ENCODE measurements at regions not wholly inside any gene's neighbourhood (a gene's known extent, or its start where the extent isn't known, plus 50 kb on each side); places are given as distances from the start of the nearest gene placed in this dataset.

DNA sequence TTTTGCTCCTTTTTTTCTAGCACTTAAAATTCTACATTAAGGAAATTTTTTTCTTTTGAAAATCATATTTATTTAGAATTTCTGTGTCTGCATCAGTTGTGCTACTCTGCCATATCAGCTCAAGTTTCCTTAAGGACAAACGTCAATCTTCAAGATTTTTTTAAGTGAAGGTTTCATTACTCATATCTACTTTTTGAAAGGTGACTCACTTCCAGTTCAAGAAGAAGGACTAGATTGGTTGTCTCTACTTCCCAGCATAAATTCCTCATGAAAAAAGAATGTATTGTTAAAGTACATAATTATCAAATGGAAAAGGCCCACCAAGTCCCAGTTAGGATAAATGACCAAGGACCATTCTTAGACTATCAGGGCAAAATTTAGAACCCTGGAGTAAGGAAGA, 626.5 kb downstream of the DMRTA1 start:
- no peaks in the 10 kb centered on the region for H3K36me3 ChIP-seq (replicated peaks in 1 of 2; ENCODE audit: control insufficient read depth in 2 of 2, insufficient read depth in 2 of 2, low read length in 2 of 2)
- DNase-seq (ENCODE audit: low spot score): no peak
- H2BK5ac ChIP-seq (ENCODE audit: low read length): no peak overlapping the region
- H2BK15ac ChIP-seq (ENCODE audit: low read length): no peak overlapping the region
- no peak overlapping the region for H3K9ac ChIP-seq (ENCODE audit: low read depth, low read length, poor library complexity)
- no peak overlapping the region for H2BK120ac ChIP-seq (ENCODE audit: low read depth, low read length)
- no peak overlapping the region for H2AK5ac ChIP-seq (ENCODE audit: low read depth, low read length)
- H3K18ac ChIP-seq (ENCODE audit: low read length): no peak overlapping the region
- H2AFZ ChIP-seq (ENCODE audit: low read length): no peak overlapping the region
- H3K4me1 ChIP-seq (ENCODE audit: control insufficient read depth in 2 of 2, insufficient read depth in 1 of 2, low read depth in 1 of 2, low read length in 2 of 2): no peaks in the 10 kb centered on the region
- H3K4me2 ChIP-seq (ENCODE audit: insufficient read depth, low read length, poor library complexity, severe bottlenecking): no peak overlapping the region
- H4K8ac ChIP-seq (ENCODE audit: low read depth, low read length): no peak overlapping the region
- no peak overlapping the region for H3K23ac ChIP-seq (ENCODE audit: low read depth, low read length, poor library complexity)
- H3K27ac ChIP-seq (replicated peaks; ENCODE audit: low read length): no peak overlapping the region
- H3K14ac ChIP-seq (ENCODE audit: low read length): no peak overlapping the region
- WGBS, 2 donors (ENCODE audit: extremely low coverage in 2 of 2, insufficient read length in 2 of 2, insufficient replicate concordance in 1 of 2): no CpG with 5 or more reads among the region's 1 CpG
- no peaks in the 10 kb centered on the region for H3K79me1 ChIP-seq (ENCODE audit: low read depth, low read length)
- no peak overlapping the region for H3K4ac ChIP-seq (ENCODE audit: low read length)
- no peaks in the 10 kb centered on the region for H3K9me3 ChIP-seq (replicated peaks in 1 of 2; ENCODE audit: control insufficient read depth in 2 of 2, insufficient read depth in 1 of 2, low read depth in 1 of 2, low read length in 2 of 2)
- H3K27me3 ChIP-seq (ENCODE audit: control insufficient read depth in 3 of 3, insufficient read depth in 3 of 3, low read depth in 1 of 3, low read length in 3 of 3): no peaks in the 10 kb centered on the region
- H4K91ac ChIP-seq (ENCODE audit: low read depth, low read length, poor library complexity): no peak overlapping the region
- H2BK12ac ChIP-seq (ENCODE audit: low read length): no peak overlapping the region
- H3K4me3 ChIP-seq (ENCODE audit: low read length in 2 of 2): no peak overlapping the region

DNA sequence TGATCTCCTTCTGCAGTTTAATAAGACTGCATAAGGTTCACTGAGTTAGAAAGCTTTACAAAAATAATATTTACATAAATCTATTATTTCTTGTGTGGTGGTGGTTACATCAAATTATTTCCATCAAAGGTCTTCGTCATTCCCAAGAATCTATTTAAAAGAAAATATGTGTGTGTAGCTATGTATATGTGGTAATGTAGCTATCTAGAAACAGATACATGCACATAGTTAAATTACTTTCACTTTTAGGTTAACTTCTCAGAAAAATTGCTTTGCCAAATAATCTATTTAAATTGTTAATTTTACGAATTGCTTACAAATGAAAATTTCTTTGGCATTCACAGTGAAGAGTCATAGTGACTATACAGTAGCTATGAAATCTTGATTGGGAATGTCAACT, 633.2 kb downstream of the DMRTA1 start:
- H3K18ac ChIP-seq (ENCODE audit: low read length): no peak overlapping the region
- no peak overlapping the region for H3K4ac ChIP-seq (ENCODE audit: low read length)
- no peak overlapping the region for H3K27ac ChIP-seq (replicated peaks; ENCODE audit: low read length)
- H3K27me3 ChIP-seq (ENCODE audit: control insufficient read depth in 3 of 3, insufficient read depth in 3 of 3, low read depth in 1 of 3, low read length in 3 of 3): no peaks in the 10 kb centered on the region
- H4K8ac ChIP-seq (ENCODE audit: low read depth, low read length): no peak overlapping the region
- H2BK120ac ChIP-seq (ENCODE audit: low read depth, low read length): no peak overlapping the region
- H3K79me1 ChIP-seq (ENCODE audit: low read depth, low read length): no peaks in the 10 kb centered on the region
- no peak overlapping the region for H2AK5ac ChIP-seq (ENCODE audit: low read depth, low read length)
- H2BK15ac ChIP-seq (ENCODE audit: low read length): no peak overlapping the region
- no peak overlapping the region for H4K91ac ChIP-seq (ENCODE audit: low read depth, low read length, poor library complexity)
- no peaks in the 10 kb centered on the region for H3K4me1 ChIP-seq (ENCODE audit: control insufficient read depth in 2 of 2, insufficient read depth in 1 of 2, low read depth in 1 of 2, low read length in 2 of 2)
- H3K36me3 ChIP-seq (replicated peaks in 1 of 2; ENCODE audit: control insufficient read depth in 2 of 2, insufficient read depth in 2 of 2, low read length in 2 of 2): no peaks in the 10 kb centered on the region
- H2BK12ac ChIP-seq (ENCODE audit: low read length): no peak overlapping the region
- no peak overlapping the region for H3K4me3 ChIP-seq (ENCODE audit: low read length in 2 of 2)
- no peak overlapping the region for H3K23ac ChIP-seq (ENCODE audit: low read depth, low read length, poor library complexity)
- H2AFZ ChIP-seq (ENCODE audit: low read length): no peak overlapping the region
- no peak overlapping the region for H3K9ac ChIP-seq (ENCODE audit: low read depth, low read length, poor library complexity)
- DNase-seq (ENCODE audit: low spot score): no peak
- no CpG with 5 or more reads among the region's 2 CpGs for WGBS, 2 donors (ENCODE audit: extremely low coverage in 2 of 2, insufficient read length in 2 of 2, insufficient replicate concordance in 1 of 2)
- no peak overlapping the region for H3K4me2 ChIP-seq (ENCODE audit: insufficient read depth, low read length, poor library complexity, severe bottlenecking)
- no peak overlapping the region for H3K14ac ChIP-seq (ENCODE audit: low read length)
- H3K9me3 ChIP-seq (replicated peaks in 1 of 2; ENCODE audit: control insufficient read depth in 2 of 2, insufficient read depth in 1 of 2, low read depth in 1 of 2, low read length in 2 of 2): no peaks in the 10 kb centered on the region
- no peak overlapping the region for H2BK5ac ChIP-seq (ENCODE audit: low read length)

DNA sequence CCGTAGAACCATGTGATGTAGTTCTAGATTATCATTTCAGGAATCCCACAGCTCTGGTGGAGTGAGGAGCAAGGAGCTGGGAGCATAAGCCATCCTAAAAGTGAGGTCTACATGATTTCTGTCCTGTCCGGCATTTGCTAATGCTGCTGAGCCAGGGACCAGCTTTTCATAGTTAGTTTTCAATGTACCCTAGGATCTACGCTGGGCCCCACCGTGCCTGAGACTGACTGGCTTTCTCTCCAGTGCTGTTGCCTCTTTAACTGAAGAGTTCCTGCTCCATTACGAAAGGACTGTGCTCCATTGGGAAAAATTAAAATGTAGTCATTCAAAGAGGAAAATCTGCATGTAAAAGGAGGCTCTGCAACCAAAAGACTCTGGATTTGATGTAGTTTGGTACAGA, 634.8 kb downstream of the DMRTA1 start:
- Histone ChIP-seq H4K91ac (ENCODE audit: low read depth, low read length, poor library complexity) (no peak overlapping the region), H3K14ac (ENCODE audit: low read length) (no peak overlapping the region), H3K4me3 (ENCODE audit: low read length in 2 of 2) (no peak overlapping the region), H2BK15ac (ENCODE audit: low read length) (no peak overlapping the region), H3K23ac (ENCODE audit: low read depth, low read length, poor library complexity) (no peak overlapping the region), H3K9ac (ENCODE audit: low read depth, low read length, poor library complexity) (no peak overlapping the region), H3K27ac (replicated peaks; ENCODE audit: low read length) (no peak overlapping the region), H2AK5ac (ENCODE audit: low read depth, low read length) (no peak overlapping the region), H2BK12ac (ENCODE audit: low read length) (no peak overlapping the region), H3K4ac (ENCODE audit: low read length) (no peak overlapping the region), H3K27me3 (ENCODE audit: control insufficient read depth in 3 of 3, insufficient read depth in 3 of 3, low read depth in 1 of 3, low read length in 3 of 3) (no peaks in the 10 kb centered on the region), H3K9me3 (replicated peaks in 1 of 2; ENCODE audit: control insufficient read depth in 2 of 2, insufficient read depth in 1 of 2, low read depth in 1 of 2, low read length in 2 of 2) (no peaks in the 10 kb centered on the region), H3K79me1 (ENCODE audit: low read depth, low read length) (no peaks in the 10 kb centered on the region), H4K8ac (ENCODE audit: low read depth, low read length) (no peak overlapping the region), H3K18ac (ENCODE audit: low read length) (no peak overlapping the region), H2AFZ (ENCODE audit: low read length) (no peak overlapping the region), H3K4me1 (ENCODE audit: control insufficient read depth in 2 of 2, insufficient read depth in 1 of 2, low read depth in 1 of 2, low read length in 2 of 2) (no peaks in the 10 kb centered on the region), H3K4me2 (ENCODE audit: insufficient read depth, low read length, poor library complexity, severe bottlenecking) (no peak overlapping the region), H2BK5ac (ENCODE audit: low read length) (no peak overlapping the region), H2BK120ac (ENCODE audit: low read depth, low read length) (no peak overlapping the region), H3K36me3 (replicated peaks in 1 of 2; ENCODE audit: control insufficient read depth in 2 of 2, insufficient read depth in 2 of 2, low read length in 2 of 2) (no peaks in the 10 kb centered on the region)
- no CpG with 5 or more reads among the region's 5 CpGs for WGBS, 2 donors (ENCODE audit: extremely low coverage in 2 of 2, insufficient read length in 2 of 2, insufficient replicate concordance in 1 of 2)
- DNase-seq (ENCODE audit: low spot score): no peak

DNA sequence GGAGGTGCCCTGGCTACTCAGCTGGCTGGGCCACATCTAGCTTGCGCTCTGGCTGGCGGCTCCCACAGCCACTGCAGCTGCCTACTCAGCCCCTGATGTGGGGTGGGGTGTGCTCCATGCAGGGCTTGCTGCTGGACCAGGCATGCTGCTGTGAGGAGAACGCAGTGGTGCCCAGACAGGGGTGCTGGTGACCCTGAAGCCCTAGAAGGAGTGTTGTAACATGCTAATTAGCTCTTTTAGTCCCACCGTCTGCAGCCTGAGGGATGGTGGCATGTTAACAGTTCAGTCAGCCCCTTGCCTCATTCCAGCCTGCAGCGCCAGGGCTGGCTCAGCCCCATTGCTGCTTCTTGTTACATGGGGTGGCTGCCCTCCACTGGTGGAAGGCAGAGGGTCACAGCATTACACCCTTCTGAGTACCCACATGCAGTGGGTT, 642.3 kb downstream of the DMRTA1 start:
- H2BK15ac ChIP-seq (ENCODE audit: low read length): no peak overlapping the region

More for the DNA sequence above, 642.3 kb downstream of the DMRTA1 start:
- H2BK120ac ChIP-seq (ENCODE audit: low read depth, low read length): no peak overlapping the region
- no peaks in the 10 kb centered on the region for H3K79me1 ChIP-seq (ENCODE audit: low read depth, low read length)
- H3K9me3 ChIP-seq (replicated peaks in 1 of 2; ENCODE audit: control insufficient read depth in 2 of 2, insufficient read depth in 1 of 2, low read depth in 1 of 2, low read length in 2 of 2): no peaks in the 10 kb centered on the region
- WGBS, 2 donors (ENCODE audit: extremely low coverage in 2 of 2, insufficient read length in 2 of 2, insufficient replicate concordance in 1 of 2): no CpG with 5 or more reads among the region's 5 CpGs
- H3K4ac ChIP-seq (ENCODE audit: low read length): no peak overlapping the region
- no peak overlapping the region for H2AK5ac ChIP-seq (ENCODE audit: low read depth, low read length)
- no peak overlapping the region for H4K8ac ChIP-seq (ENCODE audit: low read depth, low read length)
- H3K27ac ChIP-seq (replicated peaks; ENCODE audit: low read length): no peak overlapping the region
- H3K9ac ChIP-seq (ENCODE audit: low read depth, low read length, poor library complexity): peak overlapping the region; percentile 61
- no peaks in the 10 kb centered on the region for H3K36me3 ChIP-seq (replicated peaks in 1 of 2; ENCODE audit: control insufficient read depth in 2 of 2, insufficient read depth in 2 of 2, low read length in 2 of 2)
- peak; percentile 33 for DNase-seq (ENCODE audit: low spot score)
- peak overlapping the region in 1 of 2 donors; percentile 63 for H3K4me3 ChIP-seq (ENCODE audit: low read length in 2 of 2)
- H3K4me1 ChIP-seq (ENCODE audit: control insufficient read depth in 2 of 2, insufficient read depth in 1 of 2, low read depth in 1 of 2, low read length in 2 of 2): peaks cover 0 to 1% of the 10 kb centered on the region in 2 donors
- no peak overlapping the region for H2BK5ac ChIP-seq (ENCODE audit: low read length)
- no peak overlapping the region for H3K23ac ChIP-seq (ENCODE audit: low read depth, low read length, poor library complexity)
- no peak overlapping the region for H2AFZ ChIP-seq (ENCODE audit: low read length)
- H2BK12ac ChIP-seq (ENCODE audit: low read length): no peak overlapping the region
- H3K27me3 ChIP-seq (ENCODE audit: control insufficient read depth in 3 of 3, insufficient read depth in 3 of 3, low read depth in 1 of 3, low read length in 3 of 3): no peaks in the 10 kb centered on the region
- peak overlapping the region; percentile 44 for H3K18ac ChIP-seq (ENCODE audit: low read length)
- no peak overlapping the region for H3K14ac ChIP-seq (ENCODE audit: low read length)
- no peak overlapping the region for H4K91ac ChIP-seq (ENCODE audit: low read depth, low read length, poor library complexity)
- H3K4me2 ChIP-seq (ENCODE audit: insufficient read depth, low read length, poor library complexity, severe bottlenecking): no peak overlapping the region
